Gastroesophageal sphincter (tissue), 3 donors: ENCODE measurements at regions not wholly inside any gene's neighbourhood (a gene's known extent, or its start where the extent isn't known, plus 50 kb on each side); places are given as distances from the start of the nearest gene placed in this dataset.

Source experiments
- CTCF ChIP-seq, 4 experiments: fragments of 200-600 bp in 2 of 4; fragments of 450-650 bp in 2 of 4; sonication (generic) in 1 of 4; IDR thresholded peaks; one replicate each; pipeline ENCODE4 v1.5.1; 2017 to 2019; ENCODE audit warnings: antibody characterized with exemption in 4 of 4, mild to moderate bottlenecking in 2 of 4, moderate library complexity in 2 of 4
- POLR2A ChIP-seq, 2 donors: fragments of 450-650 bp; IDR thresholded peaks; one replicate each; pipeline ENCODE4 v1.6.1; 2017; ENCODE audit warnings: antibody characterized with exemption in 2 of 2, mild to moderate bottlenecking in 2 of 2, moderate library complexity in 1 of 2

- TF ChIP-seq CTCF (IDR thresholded peaks at IDR 0.05) = no peak
- no peak for TF ChIP-seq POLR2A (IDR thresholded peaks at IDR 0.05)
Observed at GRCh38 chr1:106325600-106325999, 730.9 kb upstream of the PRMT6 start.
